ENCODE measurements at regions not wholly inside any gene's neighbourhood (a gene's known extent, or its start where the extent isn't known, plus 50 kb on each side); places are given as distances from the start of the nearest gene placed in this dataset.

DNA sequence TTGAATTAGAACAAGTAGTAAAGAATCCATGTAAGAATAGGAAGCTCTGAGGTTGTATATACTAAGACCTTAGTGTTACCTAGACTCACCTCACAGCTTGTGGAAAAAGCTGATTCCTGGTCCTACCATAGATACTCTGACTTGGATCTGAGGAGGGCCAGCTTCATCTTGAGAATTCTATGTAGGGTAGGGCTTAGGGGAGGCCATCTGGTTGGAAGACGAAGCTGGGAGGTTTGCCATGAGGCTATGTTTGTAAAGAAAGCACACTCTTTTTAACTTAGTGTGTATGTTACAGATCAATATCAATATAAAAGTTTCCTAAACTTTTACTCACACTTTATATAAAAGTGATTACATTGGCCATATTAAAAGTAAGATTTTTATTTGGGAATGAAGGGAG, 77.1 kb upstream of the GALNT5 start:
- Histone ChIP-seq H3K27me3 (no peaks in the 10 kb centered on the region), H3K4me3 (no peak overlapping the region), H3K36me3 (no peaks in the 10 kb centered on the region), H3K4me1 (peaks cover 0 to 15% (median 0%) of the 10 kb centered on the region in 9 donors), H3K27ac (no peak overlapping the region), H3K9me3 (no peaks in the 10 kb centered on the region)
- 77 to 85% methylated on average over 1 of the region's 1 CpG for whole genome bisulfite sequencing, 2 donors
- intact Hi-C loops (cut with DNase I): loop anchor here in 1 of 10 donors (10.0 kb wide), 1 partner anchor 126 kb away; no protein-coding TSS in a partner anchor
- TF ChIP-seq CTCF (IDR thresholded peaks at IDR 0.05): no peak
- ATAC-seq: no peak
- DNase-seq: no peak

- ATAC-seq (no peak), DNase-seq (no peak)
- 73 to 76% methylated on average over 2 of the region's 2 CpGs for WGBS, 2 donors
- intact Hi-C loops (cut with DNase I): loop anchor here in 1 of 10 donors (10.0 kb wide), 1 partner anchor 126 kb away; no protein-coding TSS in a partner anchor
- TF ChIP-seq CTCF (IDR thresholded peaks at IDR 0.05): no peak
- Histone ChIP-seq H3K27me3 (no peaks in the 10 kb centered on the region), H3K27ac (no peak overlapping the region), H3K4me3 (no peak overlapping the region), H3K4me1 (peaks cover 0 to 15% (median 0%) of the 10 kb centered on the region in 9 donors), H3K36me3 (no peaks in the 10 kb centered on the region), H3K9me3 (no peaks in the 10 kb centered on the region)
Observed at GRCh38 chr2:157181234-157181633, 76.3 kb upstream of the GALNT5 start.

DNA sequence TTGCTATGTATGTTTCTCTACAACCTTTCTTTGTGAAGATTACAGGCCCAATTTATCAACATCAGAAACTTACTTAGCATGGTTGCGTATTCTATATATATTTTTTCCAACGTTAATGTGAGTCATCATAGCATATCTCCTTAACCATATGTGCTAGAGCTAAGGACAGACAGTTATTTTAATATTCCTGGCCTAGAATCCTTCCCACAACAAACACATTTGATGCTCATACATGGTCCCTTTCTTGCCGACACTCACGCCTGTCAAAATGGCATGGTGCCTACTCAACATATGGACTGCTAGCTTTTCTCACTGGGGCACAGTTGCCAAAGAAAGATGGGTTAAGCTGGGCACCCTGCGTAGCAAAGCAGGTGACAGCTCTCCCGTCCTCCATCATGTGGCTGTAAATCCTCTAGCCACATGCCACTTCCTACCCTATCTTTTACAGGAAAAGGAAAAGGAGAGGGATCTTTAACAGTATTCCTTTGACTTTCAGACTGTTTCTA, 75.2 kb upstream of the GALNT5 start:
- Histone ChIP-seq H3K9me3 (no peaks in the 10 kb centered on the region), H3K4me1 (peaks cover 0 to 15% (median 0%) of the 10 kb centered on the region in 9 donors), H3K36me3 (no peaks in the 10 kb centered on the region), H3K27ac (peak overlapping the region in 3 of 10 donors; percentile 32 to 78 (median 54)), H3K4me3 (no peak overlapping the region), H3K27me3 (no peaks in the 10 kb centered on the region)
- 74 to 80% methylated on average over 6 of the region's 6 CpGs for WGBS, 2 donors
- peak in 3 of 8 donors; percentile 14 to 28 (median 26) for ATAC-seq
- DNase-seq: no peak
- intact Hi-C loops (cut with DNase I): loop anchor here in 1 of 10 donors (10.0 kb wide), 1 partner anchor 127 kb away; no protein-coding TSS in a partner anchor
- TF ChIP-seq CTCF (IDR thresholded peaks at IDR 0.05): no peak

DNA sequence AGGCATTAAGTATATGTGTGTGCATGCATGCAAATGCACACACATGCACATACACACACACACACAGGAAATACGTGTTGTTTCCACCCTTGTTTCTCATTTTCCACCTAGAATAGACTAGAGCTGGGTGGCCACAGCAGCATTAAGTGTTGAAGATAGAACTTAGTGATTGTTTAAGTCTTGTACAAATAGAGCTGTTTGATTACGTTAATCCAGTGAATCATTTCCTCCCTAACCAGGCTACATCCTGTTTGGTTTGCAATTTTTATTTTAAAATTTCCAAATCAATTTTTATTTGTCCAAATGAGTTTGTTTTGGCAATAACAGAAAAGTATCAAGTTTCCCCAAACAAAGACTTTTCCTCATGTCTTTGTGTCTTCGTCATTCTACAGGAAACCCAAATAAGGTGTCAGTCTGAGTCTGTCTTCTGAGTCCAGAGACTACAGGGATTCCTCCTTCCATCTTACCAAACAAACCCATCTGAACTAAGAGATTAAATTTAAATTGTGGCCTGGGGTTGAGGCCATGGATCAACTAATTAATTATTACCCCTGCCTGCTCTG, 74.6 kb upstream of the GALNT5 start:
- H3K9me3 ChIP-seq: no peaks in the 10 kb centered on the region
- DNase-seq: no peak
- WGBS, 2 donors: 43 to 65% methylated on average over 3 of the region's 3 CpGs
- H3K27ac ChIP-seq: peak overlapping the region in 4 of 10 donors; percentile 15 to 78 (median 38)
- no peak overlapping the region for H3K4me3 ChIP-seq
- no peaks in the 10 kb centered on the region for H3K27me3 ChIP-seq
- intact Hi-C loops (cut with DNase I): loop anchor here in 1 of 10 donors (10.0 kb wide), 1 partner anchor 128 kb away; no protein-coding TSS in a partner anchor
- TF ChIP-seq CTCF (IDR thresholded peaks at IDR 0.05): no peak
- ATAC-seq: peak in 5 of 8 donors; percentile 42 to 81 (median 63)
- H3K4me1 ChIP-seq: peaks cover 0 to 15% (median 0%) of the 10 kb centered on the region in 9 donors
- no peaks in the 10 kb centered on the region for H3K36me3 ChIP-seq
